ENCODE measurements at regions not wholly inside any gene's neighbourhood (a gene's known extent, or its start where the extent isn't known, plus 50 kb on each side); places are given as distances from the start of the nearest gene placed in this dataset.
"Not testable (repeated sequence)": the region's sequence is repeated elsewhere in the genome, so short reads cannot be mapped to it uniquely, and the experiment has no call there.

GRCh38 chr2:65929664-65930063 lies 497.3 kb upstream of the SPRED2 start:
- not testable (repeated sequence) for H3K27me3 ChIP-seq (ENCODE audit: control insufficient read depth, insufficient read depth, low read length)

GRCh38 chr2:65922794-65923193 lies 490.4 kb upstream of the SPRED2 start:
- Histone ChIP-seq H3K9me3 (replicated peaks; ENCODE audit: control insufficient read depth, low read depth, low read length) (no peaks in the 10 kb centered on the region), H3K36me3 (ENCODE audit: control insufficient read depth, insufficient read depth, low read length) (no peaks in the 10 kb centered on the region)
- WGBS (ENCODE audit: insufficient coverage), result 58% methylated on average over 4 of the region's 4 CpGs

More at GRCh38 chr2:65929664-65930063, 497.3 kb upstream of the SPRED2 start:
- H3K36me3 ChIP-seq (ENCODE audit: control insufficient read depth, insufficient read depth, low read length); H3K4me3 ChIP-seq (ENCODE audit: low read length); DNase-seq; H3K9me3 ChIP-seq (replicated peaks; ENCODE audit: control insufficient read depth, low read depth, low read length); H3K27ac ChIP-seq (ENCODE audit: low read length); H3K4me1 ChIP-seq (ENCODE audit: control insufficient read depth, insufficient read depth, low read length): not testable (repeated sequence)
- WGBS (ENCODE audit: insufficient coverage), result 92% methylated on average over 2 of the region's 10 CpGs

GRCh38 chr2:65922030-65922429 lies 489.6 kb upstream of the SPRED2 start:
- H3K4me3 ChIP-seq (ENCODE audit: low read length), result no peak overlapping the region
- whole genome bisulfite sequencing (ENCODE audit: insufficient coverage), result 100% methylated on average over 1 of the region's 4 CpGs
- DNase-seq, result no peak
- H3K27ac ChIP-seq (ENCODE audit: low read length), result no peak overlapping the region
- H3K4me1 ChIP-seq (ENCODE audit: control insufficient read depth, insufficient read depth, low read length), result no peaks in the 10 kb centered on the region
- H3K9me3 ChIP-seq (replicated peaks; ENCODE audit: control insufficient read depth, low read depth, low read length), result no peaks in the 10 kb centered on the region
- no peaks in the 10 kb centered on the region for H3K27me3 ChIP-seq (ENCODE audit: control insufficient read depth, insufficient read depth, low read length)
- no peaks in the 10 kb centered on the region for H3K36me3 ChIP-seq (ENCODE audit: control insufficient read depth, insufficient read depth, low read length)

More at GRCh38 chr2:65922794-65923193, 490.4 kb upstream of the SPRED2 start:
- no peaks in the 10 kb centered on the region for H3K27me3 ChIP-seq (ENCODE audit: control insufficient read depth, insufficient read depth, low read length)
- H3K4me1 ChIP-seq (ENCODE audit: control insufficient read depth, insufficient read depth, low read length), result no peaks in the 10 kb centered on the region
- H3K4me3 ChIP-seq (ENCODE audit: low read length), result no peak overlapping the region
- no peak overlapping the region for H3K27ac ChIP-seq (ENCODE audit: low read length)
- peak; percentile 56 for DNase-seq

GRCh38 chr2:65921116-65921515 lies 488.7 kb upstream of the SPRED2 start:
- H3K27me3 ChIP-seq (ENCODE audit: control insufficient read depth, insufficient read depth, low read length), result no peaks in the 10 kb centered on the region
- no peaks in the 10 kb centered on the region for H3K9me3 ChIP-seq (replicated peaks; ENCODE audit: control insufficient read depth, low read depth, low read length)
- no peak for DNase-seq
- H3K4me3 ChIP-seq (ENCODE audit: low read length), result no peak overlapping the region
- H3K27ac ChIP-seq (ENCODE audit: low read length), result no peak overlapping the region
- H3K4me1 ChIP-seq (ENCODE audit: control insufficient read depth, insufficient read depth, low read length), result no peaks in the 10 kb centered on the region
- H3K36me3 ChIP-seq (ENCODE audit: control insufficient read depth, insufficient read depth, low read length), result no peaks in the 10 kb centered on the region

GRCh38 chr2:65920659-65921058 lies 488.3 kb upstream of the SPRED2 start:
- H3K27me3 ChIP-seq (ENCODE audit: control insufficient read depth, insufficient read depth, low read length), result no peaks in the 10 kb centered on the region
- H3K9me3 ChIP-seq (replicated peaks; ENCODE audit: control insufficient read depth, low read depth, low read length), result no peaks in the 10 kb centered on the region
- WGBS (ENCODE audit: insufficient coverage), result 96% methylated on average over 5 of the region's 6 CpGs
- H3K4me1 ChIP-seq (ENCODE audit: control insufficient read depth, insufficient read depth, low read length), result no peaks in the 10 kb centered on the region
- H3K36me3 ChIP-seq (ENCODE audit: control insufficient read depth, insufficient read depth, low read length), result no peaks in the 10 kb centered on the region
- H3K4me3 ChIP-seq (ENCODE audit: low read length), result no peak overlapping the region
- H3K27ac ChIP-seq (ENCODE audit: low read length), result no peak overlapping the region
- DNase-seq, result no peak

- no CpG with 5 or more reads among the region's 7 CpGs for WGBS (ENCODE audit: insufficient coverage)
- Histone ChIP-seq H3K4me3 (ENCODE audit: low read length) (no peak overlapping the region), H3K9me3 (replicated peaks; ENCODE audit: control insufficient read depth, low read depth, low read length) (no peaks in the 10 kb centered on the region), H3K36me3 (ENCODE audit: control insufficient read depth, insufficient read depth, low read length) (no peaks in the 10 kb centered on the region), H3K27me3 (ENCODE audit: control insufficient read depth, insufficient read depth, low read length) (no peaks in the 10 kb centered on the region), H3K4me1 (ENCODE audit: control insufficient read depth, insufficient read depth, low read length) (no peaks in the 10 kb centered on the region), H3K27ac (ENCODE audit: low read length) (no peak overlapping the region)
- DNase-seq, result no peak
Observed at GRCh38 chr2:65919550-65920188, 487.3 kb upstream of the SPRED2 start.

GRCh38 chr2:65918760-65919187 lies 486.4 kb upstream of the SPRED2 start:
- Histone ChIP-seq H3K4me3 (ENCODE audit: low read length) (no peak overlapping the region), H3K9me3 (replicated peaks; ENCODE audit: control insufficient read depth, low read depth, low read length) (no peaks in the 10 kb centered on the region), H3K27ac (ENCODE audit: low read length) (no peak overlapping the region), H3K4me1 (ENCODE audit: control insufficient read depth, insufficient read depth, low read length) (peaks cover 3% of the 10 kb centered on the region), H3K36me3 (ENCODE audit: control insufficient read depth, insufficient read depth, low read length) (no peaks in the 10 kb centered on the region), H3K27me3 (ENCODE audit: control insufficient read depth, insufficient read depth, low read length) (no peaks in the 10 kb centered on the region)
- no CpG with 5 or more reads among the region's 3 CpGs for WGBS (ENCODE audit: insufficient coverage)
- DNase-seq, result no peak

GRCh38 chr2:65917986-65918385 lies 485.6 kb upstream of the SPRED2 start:
- H3K27ac ChIP-seq (ENCODE audit: low read length), result no peak overlapping the region
- peak; percentile 80 for DNase-seq
- no peaks in the 10 kb centered on the region for H3K36me3 ChIP-seq (ENCODE audit: control insufficient read depth, insufficient read depth, low read length)
- H3K4me3 ChIP-seq (ENCODE audit: low read length), result no peak overlapping the region
- H3K9me3 ChIP-seq (replicated peaks; ENCODE audit: control insufficient read depth, low read depth, low read length), result no peaks in the 10 kb centered on the region
- no peaks in the 10 kb centered on the region for H3K27me3 ChIP-seq (ENCODE audit: control insufficient read depth, insufficient read depth, low read length)
- no CpG with 5 or more reads among the region's 2 CpGs for WGBS (ENCODE audit: insufficient coverage)
- peaks cover 3% of the 10 kb centered on the region for H3K4me1 ChIP-seq (ENCODE audit: control insufficient read depth, insufficient read depth, low read length)

GRCh38 chr2:65916785-65917295 lies 484.4 kb upstream of the SPRED2 start:
- Histone ChIP-seq H3K36me3 (ENCODE audit: control insufficient read depth, insufficient read depth, low read length) (no peaks in the 10 kb centered on the region), H3K4me3 (ENCODE audit: low read length) (no peak overlapping the region), H3K9me3 (replicated peaks; ENCODE audit: control insufficient read depth, low read depth, low read length) (no peaks in the 10 kb centered on the region), H3K27ac (ENCODE audit: low read length) (no peak overlapping the region), H3K27me3 (ENCODE audit: control insufficient read depth, insufficient read depth, low read length) (no peaks in the 10 kb centered on the region), H3K4me1 (ENCODE audit: control insufficient read depth, insufficient read depth, low read length) (peaks cover 3% of the 10 kb centered on the region)
- WGBS (ENCODE audit: insufficient coverage), result 80% methylated on average over 1 of the region's 2 CpGs
- no peak for DNase-seq

- no peaks in the 10 kb centered on the region for H3K36me3 ChIP-seq (ENCODE audit: control insufficient read depth, insufficient read depth, low read length)
- H3K27ac ChIP-seq (ENCODE audit: low read length), result no peak overlapping the region
- no peak overlapping the region for H3K4me3 ChIP-seq (ENCODE audit: low read length)
- no peaks in the 10 kb centered on the region for H3K9me3 ChIP-seq (replicated peaks; ENCODE audit: control insufficient read depth, low read depth, low read length)
- no peak for DNase-seq
- peaks cover 3% of the 10 kb centered on the region for H3K4me1 ChIP-seq (ENCODE audit: control insufficient read depth, insufficient read depth, low read length)
- H3K27me3 ChIP-seq (ENCODE audit: control insufficient read depth, insufficient read depth, low read length), result no peaks in the 10 kb centered on the region
Observed at GRCh38 chr2:65916177-65916576, 483.8 kb upstream of the SPRED2 start.

GRCh38 chr2:65915273-65915672 lies 482.9 kb upstream of the SPRED2 start:
- Histone ChIP-seq H3K36me3 (ENCODE audit: control insufficient read depth, insufficient read depth, low read length) (no peaks in the 10 kb centered on the region), H3K4me3 (ENCODE audit: low read length) (no peak overlapping the region), H3K27ac (ENCODE audit: low read length) (no peak overlapping the region), H3K27me3 (ENCODE audit: control insufficient read depth, insufficient read depth, low read length) (no peaks in the 10 kb centered on the region), H3K4me1 (ENCODE audit: control insufficient read depth, insufficient read depth, low read length) (peaks cover 3% of the 10 kb centered on the region), H3K9me3 (replicated peaks; ENCODE audit: control insufficient read depth, low read depth, low read length) (no peaks in the 10 kb centered on the region)
- 50% methylated on average over 1 of the region's 3 CpGs for whole genome bisulfite sequencing (ENCODE audit: insufficient coverage)
- no peak for DNase-seq

All from muscle of leg (tissue), 3 donors.